Renal pelvis (tissue), 1 donor: ENCODE measurements at regions not wholly inside any gene's neighbourhood (a gene's known extent, or its start where the extent isn't known, plus 50 kb on each side); places are given as distances from the start of the nearest gene placed in this dataset.

Experiments used
- DNase-seq: peaks from one replicate; pipeline ENCODE4 v3.0.0-alpha.2; 2013

GRCh38 chr6:132973514-132973993 is 159.2 kb downstream of the RPS12 start:
- no peak for DNase-seq

GRCh38 chr6:132974122-132974521 is 159.8 kb downstream of the RPS12 start:
- no peak for DNase-seq

- DNase-seq = no peak
These were observed 163.0 kb downstream of the RPS12 start for GRCh38 chr6:132977413-132977812.

- DNase-seq = no peak
These were observed 164.3 kb downstream of the RPS12 start for GRCh38 chr6:132978685-132979084.

- no peak for DNase-seq
These were observed 179.4 kb downstream of the RPS12 start for GRCh38 chr6:132993738-132994137.

- DNase-seq = no peak
These were observed 180.6 kb downstream of the RPS12 start for GRCh38 chr6:132995009-132995408.

- no peak for DNase-seq
These were observed 181.1 kb downstream of the RPS12 start for GRCh38 chr6:132995432-132995831.

- DNase-seq = no peak
These were observed 184.0 kb downstream of the RPS12 start for GRCh38 chr6:132998418-132998817.

- no peak for DNase-seq
These were observed 186.7 kb downstream of the RPS12 start for GRCh38 chr6:133001040-133001565.

GRCh38 chr6:133004304-133004884 is 190.0 kb downstream of the RPS12 start:
- no peak for DNase-seq

- DNase-seq = no peak
These were observed 198.4 kb downstream of the RPS12 start for GRCh38 chr6:133012774-133013173.

- no peak for DNase-seq
These were observed 202.3 kb downstream of the RPS12 start for GRCh38 chr6:133016631-133017030.

- DNase-seq = no peak
These were observed 203.2 kb downstream of the RPS12 start for GRCh38 chr6:133017581-133017980.

- DNase-seq = no peak
These were observed 212.3 kb downstream of the RPS12 start for GRCh38 chr6:133026705-133027104.

- no peak for DNase-seq
These were observed 207.9 kb upstream of the EYA4 start for GRCh38 chr6:133033263-133033662.

GRCh38 chr6:133034509-133035206 is 206.5 kb upstream of the EYA4 start:
- DNase-seq = no peak

GRCh38 chr6:133040094-133040802 is 200.9 kb upstream of the EYA4 start:
- no peak for DNase-seq

GRCh38 chr6:133040803-133041419 is 200.2 kb upstream of the EYA4 start:
- peak; percentile 29 for DNase-seq

GRCh38 chr6:133042550-133043120 is 198.5 kb upstream of the EYA4 start:
- no peak for DNase-seq

GRCh38 chr6:133046576-133046975 is 194.6 kb upstream of the EYA4 start:
- no peak for DNase-seq

- DNase-seq = no peak
These were observed 194.0 kb upstream of the EYA4 start for GRCh38 chr6:133047065-133047665.

GRCh38 chr6:133047706-133048105 is 193.5 kb upstream of the EYA4 start:
- no peak for DNase-seq
